GM18520 (cell line): ENCODE measurements at regions not wholly inside any gene's neighbourhood (a gene's known extent, or its start where the extent isn't known, plus 50 kb on each side); places are given as distances from the start of the nearest gene placed in this dataset.

Experiments
- ATAC-seq: cut with Tn5 transposase; IDR thresholded peaks from one replicate; pipeline ENCODE4 v1.9.1; 2021; ENCODE audit not compliant: unreplicated experiment

DNA sequence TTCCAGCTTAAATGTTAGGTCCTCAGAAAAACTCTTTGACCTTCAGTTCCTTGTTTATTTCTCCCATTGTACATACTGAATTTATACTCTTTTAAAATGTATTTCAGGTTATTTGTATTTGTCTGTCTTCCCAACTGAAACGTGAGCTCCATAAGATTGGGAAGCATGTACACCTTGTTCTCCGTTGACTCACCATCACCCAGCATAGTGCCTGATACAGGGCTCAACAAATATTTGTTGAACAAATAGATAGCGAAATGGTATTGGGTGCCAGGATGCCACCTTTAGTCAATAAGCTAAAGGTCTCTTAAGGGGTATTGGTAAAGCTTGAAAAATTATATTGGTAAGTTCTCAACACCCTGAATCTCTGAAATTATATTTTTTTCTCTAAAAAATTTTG is 1841.3 kb upstream of the CELF4 start:
- no peak for ATAC-seq

- no peak for ATAC-seq
These were observed 1837.5 kb upstream of the CELF4 start for GRCh38 chr18:39403121-39403520.

DNA sequence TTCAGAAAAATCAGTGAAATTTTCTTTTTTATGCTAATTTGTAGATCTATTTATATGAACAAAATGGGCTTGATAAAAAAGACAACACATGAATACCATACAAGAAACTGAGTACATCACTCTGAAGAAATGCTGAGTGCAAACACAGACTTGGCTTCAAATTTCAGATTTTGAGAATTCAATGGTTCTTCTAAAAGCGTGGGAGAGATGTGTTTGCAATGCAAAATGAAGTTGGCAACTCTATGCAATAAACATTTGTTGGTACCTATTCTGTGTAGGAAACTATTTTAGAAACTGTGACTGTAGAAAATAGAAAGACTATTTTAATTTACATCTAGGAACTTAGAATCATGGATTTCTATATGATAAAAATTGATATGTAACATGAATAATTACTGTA is 1834.1 kb upstream of the CELF4 start:
- no peak for ATAC-seq

DNA sequence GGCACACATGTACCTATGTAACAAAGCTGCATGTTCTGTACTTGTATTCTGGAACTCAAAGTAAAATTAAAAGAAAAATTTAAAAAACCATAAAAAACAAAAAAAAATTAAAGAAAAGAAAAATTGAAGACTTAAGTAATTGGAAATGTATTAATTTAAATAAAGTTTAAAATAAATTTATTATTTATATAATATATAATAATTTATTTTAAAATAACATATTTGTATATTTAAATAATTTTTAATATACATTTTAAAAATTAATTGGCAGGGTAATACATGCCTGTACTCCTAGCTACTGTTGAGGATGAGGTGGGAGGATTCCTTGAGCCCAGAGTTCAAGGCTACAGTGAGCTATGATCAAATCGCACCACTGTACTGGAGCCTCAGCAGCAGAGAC is 1830.6 kb upstream of the CELF4 start:
- ATAC-seq = no peak

- no peak for ATAC-seq
These were observed 1824.3 kb upstream of the CELF4 start for GRCh38 chr18:39389800-39390379.

- no peak for ATAC-seq
These were observed 1815.3 kb upstream of the CELF4 start for GRCh38 chr18:39380866-39381265.

- no peak for ATAC-seq
These were observed 1814.7 kb upstream of the CELF4 start for GRCh38 chr18:39380186-39380725.

DNA sequence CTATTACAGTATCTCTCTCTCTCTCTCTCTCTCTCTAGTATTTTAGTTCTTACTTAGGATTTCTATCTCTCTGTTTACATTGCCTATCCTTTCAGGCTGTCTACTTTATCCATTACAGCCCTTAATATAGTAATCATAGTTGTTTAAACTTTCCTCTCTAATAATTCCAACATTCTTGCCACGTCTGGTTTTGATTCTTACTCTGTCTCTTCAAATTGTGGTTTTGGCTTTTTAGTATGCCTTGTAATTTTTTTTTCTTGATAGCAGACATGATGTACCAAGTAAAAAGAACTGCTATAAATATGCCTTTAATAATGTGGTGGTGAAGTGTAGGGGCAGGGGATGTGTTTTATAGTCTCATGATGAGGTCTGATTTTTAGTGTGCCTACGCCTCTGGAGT is 1809.5 kb upstream of the CELF4 start:
- ATAC-seq = no peak

DNA sequence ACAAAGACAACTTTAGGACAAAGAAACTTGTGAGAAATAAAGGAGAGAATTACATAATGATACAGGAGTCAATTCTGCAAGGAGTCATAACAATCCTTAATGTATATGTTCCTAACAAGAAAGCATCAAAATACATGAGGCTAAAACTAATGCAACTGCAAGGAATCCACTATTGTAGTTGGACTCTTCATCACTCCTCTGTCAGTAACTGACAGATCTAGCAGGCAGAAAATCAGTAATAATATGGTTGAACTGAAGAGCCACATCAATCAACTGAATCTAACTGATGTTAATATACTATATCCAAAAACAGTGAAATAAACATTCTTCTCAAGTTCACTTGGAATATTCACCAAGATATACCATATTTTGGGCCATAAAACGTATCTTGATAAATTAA is 1806.4 kb upstream of the CELF4 start:
- no peak for ATAC-seq

DNA sequence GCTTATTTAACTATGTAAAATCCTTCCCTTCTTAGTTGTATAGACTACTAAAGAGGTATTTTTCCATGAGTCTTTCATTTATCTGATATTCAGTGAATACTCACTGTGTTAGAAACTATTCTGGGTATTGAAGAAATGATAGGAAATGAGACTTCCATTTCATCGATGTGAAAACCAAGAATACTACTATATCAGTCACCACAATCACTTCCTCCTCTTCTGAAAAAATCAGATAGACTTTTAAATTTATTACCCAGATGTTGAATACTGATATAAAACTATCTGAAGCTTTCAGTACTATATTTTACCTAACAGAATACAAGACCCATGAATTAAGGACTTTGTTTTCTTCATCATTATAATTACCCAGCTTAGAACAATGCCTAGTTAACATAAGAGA is 1801.1 kb upstream of the CELF4 start:
- ATAC-seq = no peak

DNA sequence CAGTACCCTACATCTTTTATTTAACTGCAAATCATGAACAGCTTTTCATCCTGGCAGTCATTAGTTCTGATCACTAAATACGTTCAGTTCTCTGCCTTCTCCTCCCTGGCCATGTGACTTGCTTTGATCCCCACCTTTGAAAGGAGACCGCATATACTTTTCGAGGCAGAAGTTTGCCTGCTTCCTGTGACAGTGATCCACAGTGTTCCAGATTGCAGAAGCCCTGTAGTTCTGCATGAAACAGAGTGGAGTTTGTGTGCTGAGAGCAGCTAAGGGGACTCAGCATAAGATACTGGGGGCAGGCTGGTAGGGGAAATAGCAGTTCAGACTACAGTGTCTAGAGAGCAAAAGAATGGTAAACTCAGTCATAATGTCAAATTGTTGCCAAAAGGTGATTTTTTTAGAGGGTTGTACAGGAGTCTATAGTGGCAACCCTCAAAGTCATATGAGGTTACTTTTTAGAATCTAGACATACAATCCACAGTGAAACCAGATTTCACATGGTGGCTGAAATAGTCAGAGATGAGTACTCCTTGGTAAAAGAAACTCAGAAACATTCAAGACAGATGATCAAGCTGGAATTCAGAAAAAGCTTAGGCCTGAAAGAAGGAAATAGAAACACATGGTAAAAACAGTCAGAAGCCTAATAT is 1800.4 kb upstream of the CELF4 start:
- no peak for ATAC-seq

DNA sequence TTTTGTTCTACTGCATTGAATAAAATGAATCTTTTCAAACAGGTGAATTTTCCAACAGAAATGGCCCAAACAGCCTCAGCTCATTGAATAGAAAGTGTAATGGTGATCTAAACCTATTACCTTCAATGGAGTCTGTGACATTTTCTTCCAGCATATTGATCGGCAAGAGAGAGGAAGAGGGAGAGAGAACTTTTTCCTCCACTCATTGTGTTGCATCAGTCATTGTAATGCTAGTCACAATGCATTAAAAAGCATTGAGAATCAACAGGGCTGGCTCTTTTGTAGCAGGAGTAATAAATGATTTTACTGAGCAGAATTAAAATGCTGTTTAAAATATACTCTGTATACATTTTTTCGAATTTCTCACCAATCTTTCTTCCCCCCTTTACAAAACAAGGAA is 1794.5 kb upstream of the CELF4 start:
- ATAC-seq = no peak

GRCh38 chr18:39359636-39360035 is 1794.0 kb upstream of the CELF4 start:
- no peak for ATAC-seq

GRCh38 chr18:39350945-39351344 is 1785.3 kb upstream of the CELF4 start:
- no peak for ATAC-seq

- ATAC-seq = no peak
These were observed 1784.2 kb upstream of the CELF4 start for GRCh38 chr18:39349801-39350200.

GRCh38 chr18:39348757-39349156 is 1783.2 kb upstream of the CELF4 start:
- no peak for ATAC-seq

DNA sequence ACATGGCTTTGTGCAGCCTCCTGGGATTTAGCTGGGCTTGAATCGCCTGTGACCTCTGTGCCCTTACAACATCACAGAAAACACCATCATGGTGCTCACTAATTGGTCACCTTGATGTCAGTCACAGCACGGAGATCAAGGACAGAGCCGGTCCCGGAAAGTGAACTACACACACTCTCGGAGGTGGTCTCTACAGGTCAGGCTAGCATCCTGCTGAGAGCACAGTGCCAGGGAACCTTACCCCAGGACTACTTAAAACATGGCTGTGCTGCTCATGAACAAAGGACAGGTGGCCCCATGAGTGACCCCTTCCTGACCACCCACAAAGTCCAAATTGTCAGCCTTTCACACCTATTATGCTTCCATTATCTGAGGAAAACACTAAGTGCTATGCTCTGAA is 1782.1 kb upstream of the CELF4 start:
- ATAC-seq = no peak

GRCh38 chr18:39346916-39347315 is 1781.3 kb upstream of the CELF4 start:
- no peak for ATAC-seq

DNA sequence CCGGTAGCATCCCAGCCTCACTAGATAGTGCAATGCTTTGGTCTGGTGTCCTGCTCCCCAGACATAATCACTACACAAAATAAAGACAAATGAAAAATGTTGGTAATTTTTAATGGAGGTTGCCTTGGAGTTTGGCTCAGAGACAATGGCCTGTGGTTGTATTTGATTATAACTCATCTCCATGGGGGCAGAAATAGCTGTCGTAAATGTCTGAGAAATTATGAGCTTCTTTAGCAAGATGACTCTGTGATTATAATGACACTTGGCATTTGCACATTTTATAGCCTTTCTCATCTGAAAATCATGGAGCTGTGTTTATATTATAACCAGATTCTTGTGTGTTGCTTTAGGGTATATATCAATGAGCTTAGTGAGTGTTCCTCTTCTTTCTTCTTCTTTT is 1779.7 kb upstream of the CELF4 start:
- ATAC-seq = no peak

GRCh38 chr18:39344487-39344886 is 1778.9 kb upstream of the CELF4 start:
- no peak for ATAC-seq

DNA sequence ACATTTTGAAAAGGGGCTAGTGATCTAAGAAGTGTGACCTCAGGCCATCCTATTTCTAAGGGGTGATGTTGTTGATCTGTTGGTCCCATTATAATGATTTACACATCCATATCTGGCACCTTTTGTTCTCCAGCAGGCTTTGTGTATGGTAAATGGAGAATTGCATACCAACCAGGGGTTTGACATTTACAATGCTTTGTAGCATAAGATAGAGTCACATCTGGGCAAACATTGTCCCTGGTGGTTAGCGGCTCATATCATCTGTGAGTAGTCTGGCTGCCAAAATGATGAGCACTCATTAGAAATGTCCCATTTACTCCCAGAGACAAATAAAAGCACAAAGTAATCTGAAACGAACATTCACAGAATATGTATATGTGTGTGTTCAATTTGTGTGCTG is 1775.5 kb upstream of the CELF4 start:
- ATAC-seq = no peak

GRCh38 chr18:39340418-39340817 is 1774.8 kb upstream of the CELF4 start:
- no peak for ATAC-seq
